ENCODE measurements at regions not wholly inside any gene's neighbourhood (a gene's known extent, or its start where the extent isn't known, plus 50 kb on each side); places are given as distances from the start of the nearest gene placed in this dataset.
"Not testable (repeated sequence)": the region's sequence is repeated elsewhere in the genome, so short reads cannot be mapped to it uniquely, and the experiment has no call there.

DNA sequence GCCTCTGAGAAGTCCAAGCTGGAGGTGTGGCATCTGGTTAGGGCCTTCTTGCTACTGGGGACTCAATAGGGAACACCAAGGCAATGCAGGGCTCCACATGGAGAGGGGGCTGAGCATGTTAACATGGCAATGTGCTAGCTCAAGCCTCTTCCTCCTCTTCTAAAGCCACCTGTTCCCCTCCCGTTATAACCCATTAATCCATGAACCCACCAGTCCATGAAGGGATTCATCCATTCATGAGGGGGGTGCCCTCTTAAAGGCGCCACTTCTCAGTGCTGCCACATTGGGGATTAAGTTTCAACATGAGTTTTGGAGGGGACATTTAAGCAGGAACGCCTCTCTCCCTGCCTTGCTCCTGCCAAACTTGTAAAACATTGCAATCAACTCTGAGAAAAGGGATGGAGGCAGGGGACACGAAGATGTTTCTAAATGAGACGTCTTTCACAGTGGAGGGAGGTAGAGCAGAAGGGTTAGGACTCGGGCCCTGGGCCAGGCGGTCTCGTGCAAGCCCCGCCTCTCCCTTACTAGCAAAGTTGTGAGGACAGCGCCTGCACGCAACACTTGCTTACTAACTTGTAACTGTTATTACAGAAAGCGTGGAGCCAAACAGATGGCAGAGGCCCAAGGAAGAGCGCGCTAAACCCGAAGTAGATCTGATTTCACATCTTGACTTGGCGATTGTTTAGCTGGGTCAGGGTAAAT, 118.2 kb upstream of the ZNF516 start:
- H2AK9ac ChIP-seq (replicated peaks; ENCODE audit: low read depth, low read length, poor library complexity): no peak overlapping the region
- no peak overlapping the region for H2BK5ac ChIP-seq (ENCODE audit: low read depth, low read length, poor library complexity, severe bottlenecking)
- ChIA-PET POLR2A (ENCODE audit: unreplicated experiment) (no interaction called here), CTCF (no interaction called here)
- H4K5ac ChIP-seq (ENCODE audit: low read depth, low read length): no peak overlapping the region
- no peaks in the 10 kb centered on the region for H3K4me1 ChIP-seq (ENCODE audit: control insufficient read depth, insufficient read depth, low read length)
- no peak overlapping the region for H2AK5ac ChIP-seq (ENCODE audit: low read depth, low read length)
- no peaks in the 10 kb centered on the region for H3K36me3 ChIP-seq (ENCODE audit: control insufficient read depth, insufficient read depth, low read length)
- H3K4me3 ChIP-seq (ENCODE audit: insufficient read depth, low read depth, low read length): no peak overlapping the region
- no peak overlapping the region for H3K56ac ChIP-seq (ENCODE audit: extremely low read depth, insufficient read depth, low read length)
- in situ Hi-C loops (cut with MboI; ENCODE audit: low sequenced_read_pairs) (no loop called here), dilution Hi-C loops (cut with HindIII; ENCODE audit: low sequenced_read_pairs, unreplicated experiment) (no loop called here), intact Hi-C loops (cut with micrococcal nuclease) (no loop called here)
- no peak overlapping the region for H3K4me2 ChIP-seq (ENCODE audit: low read depth, low read length)
- TF ChIP-seq, protein P1, sequence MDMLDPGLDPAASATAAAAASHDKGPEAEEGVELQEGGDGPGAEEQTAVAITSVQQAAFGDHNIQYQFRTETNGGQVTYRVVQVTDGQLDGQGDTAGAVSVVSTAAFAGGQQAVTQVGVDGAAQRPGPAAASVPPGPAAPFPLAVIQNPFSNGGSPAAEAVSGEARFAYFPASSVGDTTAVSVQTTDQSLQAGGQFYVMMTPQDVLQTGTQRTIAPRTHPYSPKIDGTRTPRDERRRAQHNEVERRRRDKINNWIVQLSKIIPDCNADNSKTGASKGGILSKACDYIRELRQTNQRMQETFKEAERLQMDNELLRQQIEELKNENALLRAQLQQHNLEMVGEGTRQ (IDR thresholded peaks at IDR 0.05; ENCODE audit: low read depth, low read length): no peak
- TF ChIP-seq SMC3 (IDR thresholded peaks at IDR 0.05; ENCODE audit: low read depth, low read length) (no peak), POLR2A (IDR thresholded peaks at IDR 0.05; ENCODE audit: low read depth, low read length) (no peak), RAD21 (IDR thresholded peaks at IDR 0.05; ENCODE audit: low read length) (no peak), MXI1 (IDR thresholded peaks at IDR 0.05; ENCODE audit: borderline replicate concordance, low read depth, low read length) (no peak), MAZ (IDR thresholded peaks at IDR 0.05; ENCODE audit: borderline replicate concordance, low read depth, low read length) (no peak), RFX5 (IDR thresholded peaks at IDR 0.05; ENCODE audit: low read depth, low read length) (no peak), RCOR1 (IDR thresholded peaks at IDR 0.05; ENCODE audit: insufficient replicate concordance, low read length) (no peak)
- no peak overlapping the region for H3K14ac ChIP-seq (replicated peaks; ENCODE audit: low read depth, low read length)
- BruUV-seq (replicated peaks): no TSS peak
- H3K27me3 ChIP-seq (ENCODE audit: control insufficient read depth, insufficient read depth, low read length): no peaks in the 10 kb centered on the region
- no peak overlapping the region for H2BK120ac ChIP-seq (ENCODE audit: low read depth, low read length)
- no peaks in the 10 kb centered on the region for H3K79me1 ChIP-seq (ENCODE audit: low read depth in 1 of 2, low read length in 2 of 2)
- no peak overlapping the region for H2BK15ac ChIP-seq (ENCODE audit: low read depth, low read length)
- H4K8ac ChIP-seq (ENCODE audit: low read depth in 2 of 2, low read length in 2 of 2): no peak overlapping the region
- H3K4ac ChIP-seq (ENCODE audit: low read depth, low read length): no peak overlapping the region
- no peak overlapping the region for H3K9ac ChIP-seq (ENCODE audit: low read depth, low read length)
- no peaks in the 10 kb centered on the region for H3K9me1 ChIP-seq (ENCODE audit: insufficient read depth, low read length)
- no peaks in the 10 kb centered on the region for H4K20me1 ChIP-seq (ENCODE audit: insufficient read depth, low read length)
- H3K9me3 ChIP-seq (ENCODE audit: control insufficient read depth, insufficient read depth, low read length): no peaks in the 10 kb centered on the region
- ATAC-seq (ENCODE audit: low read depth) (no peak), DNase-seq (no peak)
- no peak overlapping the region for H4K91ac ChIP-seq (ENCODE audit: insufficient read depth, low read depth, low read length)
- no peak overlapping the region for H3K23ac ChIP-seq (ENCODE audit: low read depth, low read length)
- no peak overlapping the region for H2BK20ac ChIP-seq (ENCODE audit: low read depth, low read length)
- no peak overlapping the region for H2AFZ ChIP-seq (replicated peaks; ENCODE audit: low read length, poor library complexity)
- no peak overlapping the region for H3K18ac ChIP-seq (ENCODE audit: low read depth, low read length)
- H3K27ac ChIP-seq (ENCODE audit: insufficient read depth, low read length): no peak overlapping the region
- 90% methylated on average over 4 of the region's 16 CpGs; no CpG with 5 or more reads in 1 of the 2 experiments for WGBS, 2 experiments (ENCODE audit: extremely low coverage in 2 of 2, insufficient read length in 1 of 2)

DNA sequence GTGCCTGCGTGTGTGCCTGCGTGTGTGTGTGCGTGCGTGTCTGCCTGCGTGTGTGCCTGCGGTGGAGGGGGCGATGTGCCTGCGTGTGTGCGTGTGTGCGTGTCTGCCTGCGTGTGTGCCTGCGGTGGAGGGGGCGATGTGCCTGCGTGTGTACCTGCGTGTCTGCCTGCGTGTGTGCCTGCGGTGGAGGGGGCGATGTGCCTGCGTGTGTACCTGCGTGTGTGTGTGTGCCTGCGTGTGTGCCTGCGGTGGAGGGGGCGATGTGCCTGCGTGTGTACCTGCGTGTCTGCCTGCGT, 116.7 kb upstream of the ZNF516 start:
- H3K23ac ChIP-seq (ENCODE audit: low read depth, low read length); H4K91ac ChIP-seq (ENCODE audit: insufficient read depth, low read depth, low read length); H3K36me3 ChIP-seq (ENCODE audit: control insufficient read depth, insufficient read depth, low read length); DNase-seq; H3K14ac ChIP-seq (replicated peaks; ENCODE audit: low read depth, low read length); H4K5ac ChIP-seq (ENCODE audit: low read depth, low read length); H3K18ac ChIP-seq (ENCODE audit: low read depth, low read length); H2BK15ac ChIP-seq (ENCODE audit: low read depth, low read length); H4K8ac ChIP-seq (ENCODE audit: low read depth in 2 of 2, low read length in 2 of 2); H3K9me1 ChIP-seq (ENCODE audit: insufficient read depth, low read length); H3K4me2 ChIP-seq (ENCODE audit: low read depth, low read length); CTCF ChIA-PET; H4K20me1 ChIP-seq (ENCODE audit: insufficient read depth, low read length); H3K4ac ChIP-seq (ENCODE audit: low read depth, low read length); H3K56ac ChIP-seq (ENCODE audit: extremely low read depth, insufficient read depth, low read length); H2AFZ ChIP-seq (replicated peaks; ENCODE audit: low read length, poor library complexity); dilution Hi-C loops (cut with HindIII; ENCODE audit: low sequenced_read_pairs, unreplicated experiment); H3K4me1 ChIP-seq (ENCODE audit: control insufficient read depth, insufficient read depth, low read length); POLR2A ChIA-PET (ENCODE audit: unreplicated experiment); H2AK9ac ChIP-seq (replicated peaks; ENCODE audit: low read depth, low read length, poor library complexity); H3K9ac ChIP-seq (ENCODE audit: low read depth, low read length); intact Hi-C loops (cut with micrococcal nuclease); ATAC-seq (ENCODE audit: low read depth); H3K9me3 ChIP-seq (ENCODE audit: control insufficient read depth, insufficient read depth, low read length); H2BK120ac ChIP-seq (ENCODE audit: low read depth, low read length); H3K27ac ChIP-seq (ENCODE audit: insufficient read depth, low read length); H3K27me3 ChIP-seq (ENCODE audit: control insufficient read depth, insufficient read depth, low read length); H2BK20ac ChIP-seq (ENCODE audit: low read depth, low read length); H3K4me3 ChIP-seq (ENCODE audit: insufficient read depth, low read depth, low read length); in situ Hi-C loops (cut with MboI; ENCODE audit: low sequenced_read_pairs); H3K79me1 ChIP-seq (ENCODE audit: low read depth in 1 of 2, low read length in 2 of 2); BruUV-seq (replicated peaks): not testable (repeated sequence)
- 95% methylated on average over 19 of the region's 26 CpGs; no CpG with 5 or more reads in 1 of the 2 experiments for WGBS, 2 experiments (ENCODE audit: extremely low coverage in 2 of 2, insufficient read length in 1 of 2)
- peak overlapping the region; percentile 67 for H2AK5ac ChIP-seq (ENCODE audit: low read depth, low read length)
- H2BK5ac ChIP-seq (ENCODE audit: low read depth, low read length, poor library complexity, severe bottlenecking): peak overlapping the region; percentile 47

All from IMR-90 (cell line).